ENCODE measurements at regions not wholly inside any gene's neighbourhood (a gene's known extent, or its start where the extent isn't known, plus 50 kb on each side); places are given as distances from the start of the nearest gene placed in this dataset.

- H3K9me2 ChIP-seq (replicated peaks; ENCODE audit: insufficient read depth, low read length): no peaks in the 10 kb centered on the region
- H2AFZ ChIP-seq (ENCODE audit: low read length): no peak overlapping the region
- H3F3A ChIP-seq (ENCODE audit: insufficient read depth, low read length): no peaks in the 10 kb centered on the region
- no peaks in the 10 kb centered on the region for H3K4me1 ChIP-seq (ENCODE audit: low read length)
- no peak overlapping the region for H3K4me3 ChIP-seq (ENCODE audit: low read length)
- H3K36me3 ChIP-seq (replicated peaks; ENCODE audit: insufficient read depth, low read length): no peaks in the 10 kb centered on the region
- H3K4me2 ChIP-seq (ENCODE audit: low read depth, low read length): no peak overlapping the region
- no peak overlapping the region for H3K27ac ChIP-seq (ENCODE audit: low read length)
- DNase-seq: no peak
- no peaks in the 10 kb centered on the region for H4K20me1 ChIP-seq (ENCODE audit: insufficient read depth, low read length)
- no peaks in the 10 kb centered on the region for H3K79me2 ChIP-seq (ENCODE audit: low read length)
- H3K27me3 ChIP-seq (replicated peaks; ENCODE audit: insufficient read depth, low read length): peaks cover 89% of the 10 kb centered on the region
- TF ChIP-seq CTCF (IDR thresholded peaks at IDR 0.05; ENCODE audit: low read length) (no peak), EZH2 (optimal IDR thresholded peaks at IDR 0.05; ENCODE audit: low read depth, low read length) (no peak), EZH2phosphoT487 (IDR thresholded peaks at IDR 0.05; ENCODE audit: low read length) (no peak)
- H3K9me3 ChIP-seq (replicated peaks; ENCODE audit: insufficient read depth, low read length): no peaks in the 10 kb centered on the region
- H3K9ac ChIP-seq (ENCODE audit: low read length): no peak overlapping the region
Observed at GRCh38 chr1:36536727-36537126, 54.0 kb upstream of the CSF3R start.

GRCh38 chr1:36534711-36535412, 52.1 kb upstream of the CSF3R start:
- DNase-seq: no peak
- no peak overlapping the region for H3K4me2 ChIP-seq (ENCODE audit: low read depth, low read length)
- no peaks in the 10 kb centered on the region for H3F3A ChIP-seq (ENCODE audit: insufficient read depth, low read length)
- H4K20me1 ChIP-seq (ENCODE audit: insufficient read depth, low read length): no peaks in the 10 kb centered on the region
- no peaks in the 10 kb centered on the region for H3K79me2 ChIP-seq (ENCODE audit: low read length)
- TF ChIP-seq EZH2phosphoT487 (IDR thresholded peaks at IDR 0.05; ENCODE audit: low read length): no peak
- TF ChIP-seq CTCF (IDR thresholded peaks at IDR 0.05; ENCODE audit: low read length): no peak
- no peak for TF ChIP-seq EZH2 (optimal IDR thresholded peaks at IDR 0.05; ENCODE audit: low read depth, low read length)
- H3K27ac ChIP-seq (ENCODE audit: low read length): no peak overlapping the region
- H2AFZ ChIP-seq (ENCODE audit: low read length): no peak overlapping the region
- no peaks in the 10 kb centered on the region for H3K9me2 ChIP-seq (replicated peaks; ENCODE audit: insufficient read depth, low read length)
- H3K4me3 ChIP-seq (ENCODE audit: low read length): no peak overlapping the region
- no peaks in the 10 kb centered on the region for H3K4me1 ChIP-seq (ENCODE audit: low read length)
- H3K9me3 ChIP-seq (replicated peaks; ENCODE audit: insufficient read depth, low read length): no peaks in the 10 kb centered on the region
- H3K9ac ChIP-seq (ENCODE audit: low read length): no peak overlapping the region
- no peaks in the 10 kb centered on the region for H3K36me3 ChIP-seq (replicated peaks; ENCODE audit: insufficient read depth, low read length)
- peaks cover 78% of the 10 kb centered on the region for H3K27me3 ChIP-seq (replicated peaks; ENCODE audit: insufficient read depth, low read length)

- peaks cover 74% of the 10 kb centered on the region for H3K27me3 ChIP-seq (replicated peaks; ENCODE audit: insufficient read depth, low read length)
- H3K36me3 ChIP-seq (replicated peaks; ENCODE audit: insufficient read depth, low read length): no peaks in the 10 kb centered on the region
- no peak for DNase-seq
- H3K4me2 ChIP-seq (ENCODE audit: low read depth, low read length): no peak overlapping the region
- no peak overlapping the region for H3K9ac ChIP-seq (ENCODE audit: low read length)
- H3K79me2 ChIP-seq (ENCODE audit: low read length): no peaks in the 10 kb centered on the region
- H3K4me1 ChIP-seq (ENCODE audit: low read length): no peaks in the 10 kb centered on the region
- no peaks in the 10 kb centered on the region for H4K20me1 ChIP-seq (ENCODE audit: insufficient read depth, low read length)
- H2AFZ ChIP-seq (ENCODE audit: low read length): no peak overlapping the region
- H3K9me2 ChIP-seq (replicated peaks; ENCODE audit: insufficient read depth, low read length): no peaks in the 10 kb centered on the region
- H3K9me3 ChIP-seq (replicated peaks; ENCODE audit: insufficient read depth, low read length): no peaks in the 10 kb centered on the region
- no peak overlapping the region for H3K27ac ChIP-seq (ENCODE audit: low read length)
- H3K4me3 ChIP-seq (ENCODE audit: low read length): no peak overlapping the region
- TF ChIP-seq CTCF (IDR thresholded peaks at IDR 0.05; ENCODE audit: low read length) (no peak), EZH2phosphoT487 (IDR thresholded peaks at IDR 0.05; ENCODE audit: low read length) (no peak), EZH2 (optimal IDR thresholded peaks at IDR 0.05; ENCODE audit: low read depth, low read length) (no peak)
- no peaks in the 10 kb centered on the region for H3F3A ChIP-seq (ENCODE audit: insufficient read depth, low read length)
Observed at GRCh38 chr1:36533897-36534296, 51.2 kb upstream of the CSF3R start.
